Skin of body (tissue), 1 donor: ENCODE measurements at regions not wholly inside any gene's neighbourhood (a gene's known extent, or its start where the extent isn't known, plus 50 kb on each side); places are given as distances from the start of the nearest gene placed in this dataset.
"Not testable (repeated sequence)": the region's sequence is repeated elsewhere in the genome, so short reads cannot be mapped to it uniquely, and the experiment has no call there.

Experiments used
- DNase-seq: peaks from one replicate; lab custom pipeline; 2025; lab: John Stamatoyannopoulos, UW

- no peak for DNase-seq
Measured at GRCh38 chr12:5096241-5096924, 52.7 kb downstream of the KCNA5 start.

DNA sequence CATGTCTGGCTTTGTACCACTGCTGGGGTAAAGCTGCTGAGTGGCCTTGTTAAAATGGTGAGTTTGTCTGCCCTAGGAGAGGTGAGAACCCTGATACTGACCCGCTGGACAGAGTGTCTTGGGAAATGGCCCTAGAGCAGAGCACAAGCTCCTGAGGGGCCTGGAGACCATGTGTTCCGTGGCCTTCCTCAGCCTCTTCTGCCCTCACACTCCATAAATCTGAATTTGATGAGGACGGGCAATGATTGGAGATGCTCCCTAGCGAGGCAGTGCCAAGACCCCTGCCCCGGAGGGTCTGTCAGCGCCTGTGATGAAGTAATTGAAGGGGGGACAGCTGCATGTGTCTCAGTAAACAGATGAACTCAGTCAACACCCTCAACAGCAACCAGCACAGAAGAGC, 54.1 kb downstream of the KCNA5 start:
- DNase-seq = no peak

DNA sequence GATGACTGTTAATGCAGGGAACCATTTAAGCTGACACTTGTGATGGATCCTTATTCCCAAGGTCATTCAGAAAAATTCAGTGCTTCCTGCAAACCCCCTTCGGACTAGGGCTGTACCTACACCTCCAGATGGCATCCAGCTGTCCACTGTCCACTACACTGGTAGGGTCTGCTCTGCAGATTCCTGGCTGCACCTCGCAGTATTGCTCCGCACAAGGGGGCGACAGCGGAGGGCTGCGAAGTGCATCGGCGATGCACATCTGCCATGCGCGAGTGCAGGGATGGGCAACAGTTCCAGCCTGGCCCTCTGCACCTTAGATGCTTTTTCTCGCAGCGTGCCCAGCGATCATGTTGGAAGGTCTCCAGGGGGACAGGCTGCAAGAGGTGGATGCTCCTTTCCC, 55.5 kb downstream of the KCNA5 start:
- no peak for DNase-seq

GRCh38 chr12:5099591-5099990, 55.9 kb downstream of the KCNA5 start:
- DNase-seq = no peak

GRCh38 chr12:5101686-5102085, 58.0 kb downstream of the KCNA5 start:
- no peak for DNase-seq

GRCh38 chr12:5102261-5102789, 58.6 kb downstream of the KCNA5 start:
- no peak for DNase-seq

- DNase-seq = no peak
Measured at GRCh38 chr12:5102806-5103205, 59.1 kb downstream of the KCNA5 start.

DNA sequence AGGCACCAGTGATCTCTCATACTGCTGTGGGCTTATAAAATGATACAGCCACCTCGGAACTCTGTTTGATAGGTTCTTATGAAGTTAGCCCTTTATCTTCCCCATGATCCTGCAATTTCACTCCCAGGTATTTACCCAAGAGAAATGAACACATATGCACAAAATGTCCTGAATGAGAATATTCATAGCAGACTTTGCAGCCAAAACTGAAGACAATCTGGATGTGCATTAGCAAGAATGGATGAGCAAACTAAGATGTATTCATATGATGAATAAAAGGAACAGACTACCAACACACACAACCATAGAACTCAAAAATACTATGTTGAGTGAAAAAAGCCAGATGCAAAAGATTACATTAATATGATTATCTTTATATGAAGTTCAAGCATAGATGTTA, 66.7 kb downstream of the KCNA5 start:
- no peak for DNase-seq

- no peak for DNase-seq
Measured at GRCh38 chr12:5114436-5114835, 70.8 kb downstream of the KCNA5 start.

DNA sequence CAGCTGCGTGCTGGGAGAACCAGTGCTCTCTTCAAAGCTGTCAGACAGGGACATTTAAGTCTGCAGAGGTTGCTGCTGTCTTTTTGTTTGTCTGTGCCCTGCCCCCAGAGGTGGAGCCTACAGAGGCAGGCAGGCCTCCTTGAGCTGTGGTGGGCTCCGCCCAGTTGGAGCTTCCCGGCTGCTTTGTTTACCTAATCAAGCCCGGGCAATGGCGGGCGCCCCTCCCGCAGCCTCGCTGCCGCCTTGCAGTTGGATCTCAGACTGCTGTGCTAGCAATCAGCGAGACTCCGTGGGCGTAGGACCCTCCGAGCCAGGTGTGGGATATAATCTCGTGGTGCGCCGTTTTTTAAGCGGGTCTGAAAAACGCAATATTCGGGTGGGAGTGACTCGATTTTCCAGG, 78.1 kb downstream of the KCNA5 start:
- DNase-seq = not testable (repeated sequence)

- DNase-seq = not testable (repeated sequence)
Measured at GRCh38 chr12:5122256-5122831, 78.7 kb downstream of the KCNA5 start.

GRCh38 chr12:5123921-5124320, 80.2 kb downstream of the KCNA5 start:
- DNase-seq = no peak

DNA sequence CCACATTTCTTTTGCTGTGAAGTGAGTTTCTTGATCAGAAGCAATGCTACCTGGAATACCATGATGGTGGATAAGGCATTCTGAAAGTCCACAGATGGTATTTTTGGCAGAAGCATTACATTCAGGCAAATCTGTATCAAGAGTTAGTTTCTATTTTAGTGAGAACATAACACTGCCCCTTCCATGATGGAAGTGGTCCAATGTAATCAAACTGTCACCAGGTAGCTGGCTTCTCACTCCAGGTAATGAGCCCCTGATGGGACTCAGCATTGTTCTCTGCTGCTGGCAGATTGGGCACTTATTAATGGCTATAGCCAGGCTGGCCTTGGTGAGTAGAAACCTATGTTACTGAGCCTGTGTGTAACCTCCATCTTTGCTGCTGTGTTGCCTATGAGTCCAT, 80.7 kb downstream of the KCNA5 start:
- no peak for DNase-seq

GRCh38 chr12:5134861-5135525, 91.3 kb downstream of the KCNA5 start:
- no peak for DNase-seq

DNA sequence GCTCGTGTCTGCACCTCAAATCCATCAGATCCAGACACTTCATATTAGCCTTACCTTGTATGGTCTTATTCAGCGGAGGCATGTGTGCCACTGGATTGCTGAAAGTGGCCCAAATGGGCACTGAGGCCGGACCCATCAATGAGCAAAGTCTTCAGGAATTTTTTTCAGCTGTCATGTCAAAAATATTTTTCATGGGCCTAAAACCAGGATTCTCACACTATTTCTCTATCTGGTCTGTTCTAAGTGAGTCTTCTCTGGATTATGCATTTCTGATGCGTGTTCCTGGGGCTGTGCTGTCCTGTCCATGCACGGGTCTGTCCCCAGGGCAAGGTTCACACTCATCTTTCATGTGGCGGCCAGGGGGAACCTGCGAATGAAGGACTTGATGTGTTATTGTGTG, 94.6 kb downstream of the KCNA5 start:
- DNase-seq = no peak

GRCh38 chr12:5138845-5139244, 95.2 kb downstream of the KCNA5 start:
- DNase-seq = no peak

GRCh38 chr12:5139751-5140150, 96.1 kb downstream of the KCNA5 start:
- no peak for DNase-seq

- DNase-seq = no peak
Measured at GRCh38 chr12:5140190-5140589, 96.5 kb downstream of the KCNA5 start.

GRCh38 chr12:5148880-5149279, 105.2 kb downstream of the KCNA5 start:
- no peak for DNase-seq

DNA sequence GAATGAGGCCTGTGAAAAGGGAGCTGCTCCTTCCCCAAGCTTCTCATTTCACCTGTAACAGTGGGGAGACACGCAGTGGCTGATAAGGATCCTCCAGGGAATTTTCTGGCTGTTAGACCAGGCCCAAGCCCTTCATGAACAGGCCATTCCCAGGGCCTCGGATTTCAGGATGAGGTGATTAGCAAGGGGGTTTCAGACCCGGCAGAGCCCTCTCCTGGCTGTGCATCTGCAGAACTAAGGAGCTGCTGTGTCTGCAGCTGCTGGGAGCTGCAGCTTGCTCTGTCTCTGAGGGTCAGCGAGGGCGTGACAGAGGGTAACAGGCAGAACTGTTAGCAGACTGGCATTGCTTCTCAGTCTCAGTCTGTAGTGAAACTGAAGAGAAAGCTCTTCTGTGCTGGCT, 110.4 kb downstream of the KCNA5 start:
- no peak for DNase-seq

- DNase-seq = no peak
Measured at GRCh38 chr12:5155866-5156265, 112.2 kb downstream of the KCNA5 start.

DNA sequence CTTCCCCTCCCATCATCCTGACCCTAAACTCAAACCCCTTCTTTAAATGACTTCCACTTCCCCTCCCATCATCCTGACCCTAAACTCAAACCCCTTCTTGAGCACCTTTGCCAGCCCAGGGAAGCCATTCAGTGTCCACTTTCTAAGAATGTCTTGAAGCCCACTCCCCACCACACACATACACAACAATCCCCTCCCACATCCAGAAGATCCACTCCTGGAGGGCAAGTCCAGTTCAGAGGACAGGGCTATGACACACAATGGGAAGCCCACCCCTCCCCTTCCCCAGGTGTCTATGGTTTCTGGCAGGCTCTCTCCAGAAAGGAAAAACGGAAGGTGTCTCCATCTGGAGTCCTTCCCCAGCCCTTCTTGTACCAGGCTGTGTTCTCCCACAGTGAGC, 117.1 kb downstream of the KCNA5 start:
- no peak for DNase-seq

GRCh38 chr12:5163661-5164060, 120.0 kb downstream of the KCNA5 start:
- DNase-seq = no peak
